Renal cortical epithelial cell (primary cell): ENCODE measurements at regions not wholly inside any gene's neighbourhood (a gene's known extent, or its start where the extent isn't known, plus 50 kb on each side); places are given as distances from the start of the nearest gene placed in this dataset.

ENCODE experiments used
- DNase-seq: peaks from one replicate; pipeline ENCODE4 v3.0.0-alpha.2; 2011; ENCODE audit warnings: low read depth

GRCh38 chr1:229971141-229971540, 95.9 kb upstream of the GALNT2 start:
- no peak for DNase-seq

- no peak for DNase-seq
These were observed 94.3 kb upstream of the GALNT2 start for GRCh38 chr1:229972600-229973296.

- no peak for DNase-seq
These were observed 93.8 kb upstream of the GALNT2 start for GRCh38 chr1:229973297-229973612.

GRCh38 chr1:229975047-229975446, 92.0 kb upstream of the GALNT2 start:
- DNase-seq: no peak

- DNase-seq: peak; percentile 88
These were observed 87.0 kb upstream of the GALNT2 start for GRCh38 chr1:229980009-229980408.

GRCh38 chr1:229981736-229982135, 85.3 kb upstream of the GALNT2 start:
- no peak for DNase-seq

GRCh38 chr1:229984310-229984991, 82.6 kb upstream of the GALNT2 start:
- no peak for DNase-seq

- no peak for DNase-seq
These were observed 81.9 kb upstream of the GALNT2 start for GRCh38 chr1:229984992-229985612.

GRCh38 chr1:229985613-229986010, 81.4 kb upstream of the GALNT2 start:
- no peak for DNase-seq

- DNase-seq: no peak
These were observed 80.2 kb upstream of the GALNT2 start for GRCh38 chr1:229986737-229987337.

GRCh38 chr1:229987953-229988352, 79.1 kb upstream of the GALNT2 start:
- DNase-seq: no peak

- DNase-seq: no peak
These were observed 78.5 kb upstream of the GALNT2 start for GRCh38 chr1:229988534-229988933.

- DNase-seq: no peak
These were observed 77.3 kb upstream of the GALNT2 start for GRCh38 chr1:229989591-229990248.

- DNase-seq: no peak
These were observed 76.7 kb upstream of the GALNT2 start for GRCh38 chr1:229990326-229990725.

- no peak for DNase-seq
These were observed 75.9 kb upstream of the GALNT2 start for GRCh38 chr1:229991104-229991513.

- no peak for DNase-seq
These were observed 75.2 kb upstream of the GALNT2 start for GRCh38 chr1:229991724-229992333.

GRCh38 chr1:229993060-229993459, 74.0 kb upstream of the GALNT2 start:
- no peak for DNase-seq

- no peak for DNase-seq
These were observed 73.1 kb upstream of the GALNT2 start for GRCh38 chr1:229993894-229994293.

- no peak for DNase-seq
These were observed 67.9 kb upstream of the GALNT2 start for GRCh38 chr1:229999004-229999670.

- no peak for DNase-seq
These were observed 66.4 kb upstream of the GALNT2 start for GRCh38 chr1:230000493-230001184.
